HUES6 (cell line): ENCODE measurements at regions not wholly inside any gene's neighbourhood (a gene's known extent, or its start where the extent isn't known, plus 50 kb on each side); places are given as distances from the start of the nearest gene placed in this dataset.

Experiments
- H3K27ac ChIP-seq: 2 replicates; pipeline ENCODE4 v1.7.0; 2013; ENCODE audit warnings: low read depth, mild to moderate bottlenecking, low read length, inconsistent platforms
- H3K27me3 ChIP-seq: 2 replicates; pipeline ENCODE4 v1.6.1; 2013; ENCODE audit warnings: low read length; ENCODE audit not compliant: control insufficient read depth, insufficient read depth
- H3K36me3 ChIP-seq: 2 replicates; pipeline ENCODE4 v1.6.1; 2013; ENCODE audit warnings: low read length; ENCODE audit not compliant: control insufficient read depth, insufficient read depth
- H3K4me1 ChIP-seq: 2 replicates; pipeline ENCODE4 v1.6.1; 2013; ENCODE audit warnings: low read length; ENCODE audit not compliant: control insufficient read depth, insufficient read depth
- H3K4me3 ChIP-seq: 2 replicates; pipeline ENCODE4 v1.5.1; 2013; ENCODE audit warnings: low read depth, low read length
- H3K9ac ChIP-seq: one replicate; pipeline ENCODE4 v1.6.1; 2013; ENCODE audit warnings: mild to moderate bottlenecking, low read length
- H3K9me3 ChIP-seq: 2 replicates; pipeline ENCODE4 v1.6.1; 2013; ENCODE audit warnings: low read depth, low read length; ENCODE audit not compliant: control insufficient read depth, insufficient read depth

DNA sequence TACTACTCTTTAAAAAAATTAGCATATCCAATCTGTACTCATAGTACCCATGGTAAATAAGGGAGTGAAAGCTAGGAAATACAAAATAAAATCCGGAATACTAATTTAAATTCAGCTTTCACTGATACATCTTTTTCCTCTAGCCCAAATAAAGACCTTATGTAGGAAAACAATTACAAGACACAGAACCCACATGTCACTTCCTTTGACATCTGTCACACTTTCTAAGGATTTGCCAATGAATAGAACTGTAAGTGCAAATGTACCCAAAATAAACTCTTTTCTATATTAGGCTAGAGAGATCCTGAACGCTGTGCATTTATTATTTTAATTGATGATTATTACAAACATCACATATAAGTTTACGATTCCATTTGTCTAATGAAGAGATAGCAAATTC lies 393.0 kb downstream of the LRRIQ3 start:
- Histone ChIP-seq H3K4me1 (no peaks in the 10 kb centered on the region), H3K36me3 (no peaks in the 10 kb centered on the region), H3K27me3 (no peaks in the 10 kb centered on the region), H3K9ac (no peak overlapping the region), H3K27ac (no peak overlapping the region), H3K9me3 (no peaks in the 10 kb centered on the region), H3K4me3 (no peak overlapping the region)

DNA sequence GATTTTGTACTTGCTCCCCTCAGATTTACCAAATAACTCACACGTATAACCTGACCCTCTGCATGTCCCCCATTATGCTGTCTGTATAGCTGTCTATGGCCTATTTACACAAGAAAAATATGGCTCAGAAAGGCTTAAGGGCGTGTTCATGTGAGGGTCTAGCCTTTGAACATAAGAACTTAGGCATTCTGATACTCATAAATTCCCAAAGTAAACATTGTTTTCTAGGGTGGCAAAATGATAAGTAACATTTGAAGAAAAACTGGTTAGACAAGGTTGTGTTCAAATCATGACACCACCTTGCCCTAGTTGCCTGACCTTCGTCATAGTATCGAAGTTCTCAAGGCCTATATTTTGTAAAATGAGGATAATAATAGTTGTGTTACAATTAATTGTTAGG lies 394.6 kb downstream of the LRRIQ3 start:
- Histone ChIP-seq H3K9ac (no peak overlapping the region), H3K27ac (no peak overlapping the region), H3K4me1 (no peaks in the 10 kb centered on the region), H3K9me3 (no peaks in the 10 kb centered on the region), H3K36me3 (no peaks in the 10 kb centered on the region), H3K4me3 (no peak overlapping the region), H3K27me3 (no peaks in the 10 kb centered on the region)

DNA sequence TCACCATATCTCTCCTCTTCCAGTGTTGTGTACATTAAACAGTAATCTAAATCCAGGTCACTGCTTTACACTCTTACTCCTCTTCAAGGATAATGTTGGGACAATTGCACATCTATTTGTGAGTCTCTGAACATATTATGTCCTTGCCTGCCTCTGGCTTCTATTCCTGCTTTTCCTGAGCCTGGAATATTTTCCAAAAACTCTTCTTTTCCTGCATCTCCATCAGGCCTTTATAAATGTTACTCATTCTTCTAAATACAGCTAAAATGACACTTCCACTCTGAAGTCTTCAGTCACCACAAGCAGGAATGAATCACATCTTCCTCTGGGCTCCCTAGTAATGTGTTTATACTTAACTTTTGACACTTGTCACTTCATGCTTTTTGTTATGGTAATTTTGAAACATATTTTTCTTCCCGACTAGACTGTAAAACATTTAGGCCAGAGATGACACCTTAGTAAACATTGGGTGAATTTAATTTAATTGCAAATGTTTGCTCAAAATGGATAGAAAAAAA lies 396.0 kb downstream of the LRRIQ3 start:
- no peaks in the 10 kb centered on the region for H3K36me3 ChIP-seq
- H3K27ac ChIP-seq: no peak overlapping the region
- H3K9me3 ChIP-seq: no peaks in the 10 kb centered on the region
- H3K4me1 ChIP-seq: no peaks in the 10 kb centered on the region
- no peaks in the 10 kb centered on the region for H3K27me3 ChIP-seq
- no peak overlapping the region for H3K9ac ChIP-seq
- no peak overlapping the region for H3K4me3 ChIP-seq

DNA sequence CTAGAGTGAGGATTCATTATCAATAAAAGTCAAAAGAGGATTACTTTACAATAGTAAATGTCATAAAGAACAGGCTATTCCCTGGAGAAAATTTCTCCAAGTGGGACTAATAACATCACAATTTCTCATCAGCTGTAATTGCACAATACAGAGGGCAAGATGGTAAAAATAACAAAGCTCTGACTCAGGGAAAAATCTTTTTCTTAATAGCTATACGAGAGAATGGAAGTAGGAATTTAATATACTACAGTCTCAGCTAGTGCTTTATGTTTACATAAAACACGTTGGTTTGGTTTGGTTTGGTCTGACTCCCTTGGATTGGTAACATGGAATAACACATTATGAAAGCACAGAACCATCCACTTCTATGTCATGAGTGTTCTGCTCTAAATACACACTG lies 397.6 kb downstream of the LRRIQ3 start:
- H3K27ac ChIP-seq: no peak overlapping the region
- no peaks in the 10 kb centered on the region for H3K36me3 ChIP-seq
- no peaks in the 10 kb centered on the region for H3K9me3 ChIP-seq
- H3K27me3 ChIP-seq: no peaks in the 10 kb centered on the region
- H3K4me3 ChIP-seq: no peak overlapping the region
- no peak overlapping the region for H3K9ac ChIP-seq
- no peaks in the 10 kb centered on the region for H3K4me1 ChIP-seq

DNA sequence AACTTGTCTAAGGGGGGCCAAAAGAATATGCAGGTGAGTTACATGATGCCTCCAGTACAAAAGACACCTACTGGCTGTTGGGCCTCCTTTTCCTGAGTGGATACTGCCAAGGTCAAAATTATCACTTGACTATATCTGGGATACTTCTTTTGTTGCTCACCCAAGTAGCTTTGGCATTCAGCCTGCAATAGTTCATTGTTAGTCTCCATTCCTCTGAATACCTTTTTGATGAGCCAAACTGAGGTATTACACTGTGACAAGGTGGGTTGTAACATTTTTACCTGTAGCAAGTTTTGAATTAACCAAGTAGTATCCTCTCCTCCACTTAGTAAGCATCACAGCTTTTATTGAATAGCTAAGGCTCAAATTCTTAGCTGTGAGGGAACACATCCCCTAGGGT lies 408.0 kb downstream of the LRRIQ3 start:
- no peaks in the 10 kb centered on the region for H3K4me1 ChIP-seq
- no peaks in the 10 kb centered on the region for H3K9me3 ChIP-seq

DNA sequence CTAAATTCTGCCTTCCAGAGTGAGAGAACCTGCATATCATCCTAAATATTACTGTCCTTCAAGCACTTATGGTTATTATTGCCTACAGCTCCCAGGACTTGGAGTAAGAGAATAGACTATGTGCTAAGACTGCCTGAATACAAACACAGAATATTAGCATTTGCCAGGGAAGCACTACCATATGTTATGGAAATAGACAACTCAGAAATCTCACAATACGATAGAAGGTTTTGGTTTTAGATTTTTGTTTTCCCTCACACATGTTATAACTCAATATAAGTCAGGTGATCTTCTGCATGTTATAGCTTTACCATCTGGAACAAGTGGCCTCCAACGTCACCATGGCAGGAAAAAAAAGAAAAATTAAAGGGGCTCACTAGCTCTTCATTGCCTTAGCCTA lies 413.9 kb downstream of the LRRIQ3 start:
- H3K27me3 ChIP-seq: no peaks in the 10 kb centered on the region
- H3K4me1 ChIP-seq: no peaks in the 10 kb centered on the region
- no peaks in the 10 kb centered on the region for H3K9me3 ChIP-seq
- H3K36me3 ChIP-seq: no peaks in the 10 kb centered on the region
- no peak overlapping the region for H3K27ac ChIP-seq
- H3K9ac ChIP-seq: no peak overlapping the region
- H3K4me3 ChIP-seq: no peak overlapping the region

More for the DNA sequence above, 408.0 kb downstream of the LRRIQ3 start:
- no peak overlapping the region for H3K27ac ChIP-seq
- H3K27me3 ChIP-seq: no peaks in the 10 kb centered on the region
- H3K36me3 ChIP-seq: no peaks in the 10 kb centered on the region
- no peak overlapping the region for H3K9ac ChIP-seq
- no peak overlapping the region for H3K4me3 ChIP-seq

DNA sequence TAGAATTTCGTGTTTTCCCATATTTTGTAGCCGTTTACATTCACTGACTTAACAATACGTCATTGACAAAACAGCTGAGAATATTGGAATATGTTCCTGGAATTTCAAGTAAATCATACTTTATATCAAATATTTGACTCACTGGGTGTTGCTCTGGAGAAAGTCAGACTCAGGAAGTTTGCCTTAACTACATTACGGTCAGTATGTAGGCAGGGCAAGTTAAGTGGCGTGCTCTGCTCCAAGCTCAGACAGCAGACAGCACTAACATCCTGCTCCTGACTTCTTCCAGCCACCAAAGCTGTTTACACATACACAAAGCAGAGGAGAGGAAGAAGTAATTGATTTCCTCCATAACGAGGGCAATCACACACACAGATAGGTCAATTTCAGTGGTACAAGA lies 414.6 kb downstream of the LRRIQ3 start:
- Histone ChIP-seq H3K4me1 (no peaks in the 10 kb centered on the region), H3K27ac (no peak overlapping the region), H3K27me3 (no peaks in the 10 kb centered on the region), H3K9ac (no peak overlapping the region), H3K9me3 (no peaks in the 10 kb centered on the region), H3K4me3 (no peak overlapping the region), H3K36me3 (no peaks in the 10 kb centered on the region)

DNA sequence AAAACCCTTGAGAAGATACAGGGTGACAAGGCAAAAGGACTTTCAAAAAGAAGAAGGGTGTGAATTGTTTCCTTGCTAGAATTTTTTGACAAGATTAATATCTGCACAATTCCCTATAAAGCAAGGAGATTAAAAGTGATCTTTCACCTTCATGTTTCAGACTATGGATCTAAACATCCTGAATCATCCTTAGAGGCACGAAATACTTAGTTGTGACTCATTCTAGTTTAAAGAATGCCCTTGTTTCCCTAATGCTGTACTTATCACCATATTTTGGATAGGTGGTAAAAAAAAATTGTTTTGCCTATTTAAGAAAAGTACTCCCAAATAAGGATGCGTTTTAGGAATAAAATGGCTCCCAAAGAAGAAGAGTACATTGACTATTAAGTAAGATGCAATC lies 415.1 kb downstream of the LRRIQ3 start:
- Histone ChIP-seq H3K4me1 (no peaks in the 10 kb centered on the region), H3K9ac (no peak overlapping the region)

DNA sequence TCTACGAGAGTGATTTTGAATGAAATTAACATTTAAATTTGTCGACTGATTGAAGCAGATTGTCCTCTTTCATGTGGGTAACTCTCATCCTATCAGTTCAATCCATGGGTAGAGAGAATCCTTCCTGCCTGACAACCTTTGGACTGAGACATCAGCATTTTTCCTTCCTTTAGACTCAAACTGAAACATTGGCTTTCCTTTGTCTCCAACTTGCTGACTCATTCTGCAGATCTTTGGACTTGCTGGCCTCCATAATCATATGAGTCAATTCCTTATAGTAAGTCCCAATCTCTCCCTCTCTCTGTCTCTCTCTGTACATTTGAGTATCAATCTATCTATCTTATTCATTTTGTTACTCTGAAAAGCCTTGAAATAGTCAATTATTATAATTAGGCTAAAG lies 416.7 kb downstream of the LRRIQ3 start:
- H3K4me1 ChIP-seq: no peaks in the 10 kb centered on the region
- H3K4me3 ChIP-seq: no peak overlapping the region
- H3K27ac ChIP-seq: no peak overlapping the region
- no peaks in the 10 kb centered on the region for H3K9me3 ChIP-seq
- no peaks in the 10 kb centered on the region for H3K36me3 ChIP-seq
- no peak overlapping the region for H3K9ac ChIP-seq
- no peaks in the 10 kb centered on the region for H3K27me3 ChIP-seq

More for the DNA sequence above, 415.1 kb downstream of the LRRIQ3 start:
- Histone ChIP-seq H3K4me3 (no peak overlapping the region), H3K9me3 (no peaks in the 10 kb centered on the region), H3K36me3 (no peaks in the 10 kb centered on the region), H3K27ac (no peak overlapping the region), H3K27me3 (no peaks in the 10 kb centered on the region)

DNA sequence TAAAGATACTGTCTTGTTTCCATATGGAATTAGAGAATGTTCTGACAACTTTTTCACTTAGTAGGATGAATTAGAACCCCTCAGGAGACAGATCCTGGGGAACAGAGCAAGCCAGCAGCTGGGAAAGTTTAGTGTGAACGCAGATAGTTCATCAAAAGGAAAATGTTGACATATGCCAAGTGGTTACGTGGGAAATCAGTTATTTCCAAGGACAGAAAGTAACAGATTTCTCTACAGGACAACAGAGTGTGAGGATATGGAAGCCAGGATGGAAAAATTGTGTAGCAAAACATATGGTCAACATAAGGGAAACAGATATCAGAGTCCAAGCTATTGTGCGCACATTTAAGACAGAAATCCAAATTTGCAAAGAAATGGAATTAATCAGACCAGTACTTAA lies 419.5 kb downstream of the LRRIQ3 start:
- no peaks in the 10 kb centered on the region for H3K36me3 ChIP-seq
- no peaks in the 10 kb centered on the region for H3K27me3 ChIP-seq
- H3K9ac ChIP-seq: no peak overlapping the region
- H3K4me1 ChIP-seq: no peaks in the 10 kb centered on the region
- no peak overlapping the region for H3K27ac ChIP-seq
- H3K4me3 ChIP-seq: no peak overlapping the region
- no peaks in the 10 kb centered on the region for H3K9me3 ChIP-seq

DNA sequence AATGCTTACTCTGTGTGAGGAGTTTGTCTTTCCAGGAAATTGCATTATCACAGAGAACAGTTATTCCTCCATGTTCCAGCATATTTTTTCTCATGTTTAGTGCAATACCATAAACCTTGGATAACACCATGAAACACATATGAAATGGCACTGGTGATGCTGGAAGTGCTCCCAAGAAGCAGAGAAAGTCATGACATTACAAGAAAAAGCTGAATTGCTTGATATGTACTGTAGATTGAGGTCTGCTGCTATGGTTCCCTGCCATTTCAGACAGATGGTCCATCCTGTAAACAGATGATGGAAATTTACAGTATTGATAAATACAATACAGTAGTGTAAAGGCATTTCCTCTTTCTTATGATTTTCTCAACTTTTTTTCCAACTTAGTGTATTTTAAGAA lies 422.1 kb downstream of the LRRIQ3 start:
- Histone ChIP-seq H3K27ac (no peak overlapping the region), H3K4me1 (no peaks in the 10 kb centered on the region), H3K9me3 (no peaks in the 10 kb centered on the region), H3K4me3 (no peak overlapping the region), H3K27me3 (no peaks in the 10 kb centered on the region), H3K9ac (no peak overlapping the region), H3K36me3 (no peaks in the 10 kb centered on the region)

DNA sequence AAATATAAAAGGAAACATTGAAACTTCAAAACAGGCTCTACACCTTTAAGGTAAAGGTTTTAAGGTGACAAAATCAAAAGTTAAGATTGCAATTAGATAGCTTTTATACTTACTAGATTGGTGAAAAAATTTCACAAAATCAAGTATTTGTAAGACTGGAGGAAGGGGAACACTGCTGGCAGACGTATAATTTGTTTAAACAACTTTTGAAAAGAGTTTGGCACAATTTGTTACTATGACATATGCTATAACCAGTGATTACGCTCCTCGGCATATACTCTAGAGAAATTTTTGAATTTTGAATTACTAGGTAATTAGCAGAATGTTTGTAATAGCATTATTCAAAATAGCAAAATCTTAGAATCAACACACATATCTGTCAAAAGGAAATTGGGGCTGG lies 425.0 kb downstream of the LRRIQ3 start:
- Histone ChIP-seq H3K9me3 (no peaks in the 10 kb centered on the region), H3K36me3 (no peaks in the 10 kb centered on the region), H3K27ac (no peak overlapping the region), H3K9ac (no peak overlapping the region), H3K4me1 (no peaks in the 10 kb centered on the region), H3K27me3 (no peaks in the 10 kb centered on the region), H3K4me3 (no peak overlapping the region)
